ENCODE measurements at regions not wholly inside any gene's neighbourhood (a gene's known extent, or its start where the extent isn't known, plus 50 kb on each side); places are given as distances from the start of the nearest gene placed in this dataset.

- WGBS, 2 donors, result 53 to 67% methylated on average over 2 of the region's 2 CpGs
- H3K36me3 ChIP-seq (replicated peaks in 1 of 2; ENCODE audit: insufficient read depth in 1 of 2, low read depth in 2 of 2), result no peaks in the 10 kb centered on the region
- H3K4me1 ChIP-seq, result no peaks in the 10 kb centered on the region
- TF ChIP-seq CTCF (IDR thresholded peaks at IDR 0.05) (no peak), POLR2A (IDR thresholded peaks at IDR 0.05) (no peak)
- ATAC-seq (no peak), DNase-seq (no peak)
- no peak overlapping the region for H3K4me3 ChIP-seq
- H3K27me3 ChIP-seq, result no peaks in the 10 kb centered on the region
- no peak overlapping the region for H3K27ac ChIP-seq
- no peaks in the 10 kb centered on the region for H3K9me3 ChIP-seq
- intact Hi-C loops (cut with DNase I), result no loop called here
These were observed 78.5 kb upstream of the UBAC2 start for GRCh38 chr13:99122171-99122570.

- TF ChIP-seq CTCF (IDR thresholded peaks at IDR 0.05) (no peak), POLR2A (IDR thresholded peaks at IDR 0.05) (no peak)
- intact Hi-C loops (cut with DNase I), result no loop called here
- 73 to 81% methylated on average over 14 of the region's 14 CpGs for WGBS, 2 donors
- no peaks in the 10 kb centered on the region for H3K27me3 ChIP-seq
- H3K4me3 ChIP-seq, result no peak overlapping the region
- no peaks in the 10 kb centered on the region for H3K9me3 ChIP-seq
- DNase-seq (no peak), ATAC-seq (no peak)
- H3K27ac ChIP-seq, result no peak overlapping the region
- no peaks in the 10 kb centered on the region for H3K4me1 ChIP-seq
- H3K36me3 ChIP-seq (replicated peaks in 1 of 2; ENCODE audit: insufficient read depth in 1 of 2, low read depth in 2 of 2), result no peaks in the 10 kb centered on the region
These were observed 77.3 kb upstream of the UBAC2 start for GRCh38 chr13:99123101-99124045.

- H3K27me3 ChIP-seq, result no peaks in the 10 kb centered on the region
- no peak for ATAC-seq
- 55 to 56% methylated on average over 1 of the region's 1 CpG for WGBS, 2 donors
- H3K4me1 ChIP-seq, result no peaks in the 10 kb centered on the region
- H3K4me3 ChIP-seq, result no peak overlapping the region
- intact Hi-C loops (cut with DNase I), result no loop called here
- no peaks in the 10 kb centered on the region for H3K9me3 ChIP-seq
- DNase-seq, result no peak
- TF ChIP-seq POLR2A (IDR thresholded peaks at IDR 0.05) (no peak), CTCF (IDR thresholded peaks at IDR 0.05) (no peak)
- no peak overlapping the region for H3K27ac ChIP-seq
- no peaks in the 10 kb centered on the region for H3K36me3 ChIP-seq (replicated peaks in 1 of 2; ENCODE audit: insufficient read depth in 1 of 2, low read depth in 2 of 2)
These were observed 76.6 kb upstream of the UBAC2 start for GRCh38 chr13:99124046-99124400.

- Histone ChIP-seq H3K9me3 (no peaks in the 10 kb centered on the region), H3K4me1 (no peaks in the 10 kb centered on the region), H3K27ac (no peak overlapping the region), H3K4me3 (no peak overlapping the region), H3K27me3 (no peaks in the 10 kb centered on the region), H3K36me3 (replicated peaks in 1 of 2; ENCODE audit: insufficient read depth in 1 of 2, low read depth in 2 of 2) (no peaks in the 10 kb centered on the region)
- WGBS, 2 donors, result 52 to 64% methylated on average over 9 of the region's 9 CpGs
- no peak for ATAC-seq
- DNase-seq, result no peak
- TF ChIP-seq CTCF (IDR thresholded peaks at IDR 0.05), result no peak
- TF ChIP-seq POLR2A (IDR thresholded peaks at IDR 0.05), result no peak
- intact Hi-C loops (cut with DNase I), result no loop called here
These were observed 75.8 kb upstream of the UBAC2 start for GRCh38 chr13:99124794-99125316.

Data from body of pancreas (tissue), 4 donors.